Umbilical cord (tissue), 1 donor: ENCODE measurements at regions not wholly inside any gene's neighbourhood (a gene's known extent, or its start where the extent isn't known, plus 50 kb on each side); places are given as distances from the start of the nearest gene placed in this dataset.

ENCODE experiments used
- DNase-seq: peaks from one replicate; pipeline ENCODE4 v3.0.0-alpha.2; 2015; ENCODE audit warnings: low spot score

DNA sequence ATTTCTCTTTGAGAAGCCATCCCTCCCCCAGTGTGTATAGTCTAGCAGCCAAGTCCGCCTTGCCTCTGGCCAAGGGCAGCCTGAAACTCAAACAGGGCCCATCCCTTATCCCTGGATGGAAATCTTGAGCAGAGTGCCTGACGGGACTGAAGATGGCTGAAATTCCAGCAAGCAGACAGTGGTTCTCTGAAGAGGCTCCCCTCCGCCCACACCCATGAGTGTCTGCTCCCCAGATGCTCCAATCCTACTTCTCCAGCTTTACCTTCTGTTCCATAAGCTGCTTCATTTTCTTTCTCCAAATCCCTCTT, 396.2 kb downstream of the NUAK1 start:
- DNase-seq: no peak

DNA sequence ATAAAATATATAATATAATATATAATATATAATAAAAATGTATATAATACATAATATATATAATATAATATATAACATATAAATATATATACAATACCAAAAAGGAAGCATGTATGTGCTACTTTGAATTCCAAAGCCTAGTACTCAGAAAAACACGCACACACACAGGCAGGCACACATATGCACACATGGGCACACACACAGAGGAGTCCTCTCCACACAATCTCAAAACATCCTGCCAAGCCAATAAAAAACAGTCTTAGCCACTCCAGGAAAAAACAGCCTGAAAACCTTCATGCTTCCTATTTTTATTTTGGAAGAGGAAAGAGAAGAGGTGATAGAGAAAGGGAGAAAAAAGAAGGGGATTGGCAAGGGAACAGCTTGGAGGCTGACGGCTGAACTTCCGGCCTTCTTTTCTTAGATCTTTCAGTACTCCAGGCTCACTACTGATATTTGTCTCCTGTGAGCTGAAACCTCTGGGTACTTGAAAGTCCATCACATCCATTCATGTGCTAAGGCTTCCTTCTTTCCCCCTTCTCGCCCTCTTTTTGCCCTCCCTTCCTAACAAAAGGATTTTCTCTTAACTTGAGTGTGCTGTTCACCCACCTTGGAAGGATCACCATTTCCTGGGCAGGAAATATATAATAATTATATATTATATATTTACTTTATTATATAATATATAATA, 394.2 kb downstream of the NUAK1 start:
- no peak for DNase-seq

DNA sequence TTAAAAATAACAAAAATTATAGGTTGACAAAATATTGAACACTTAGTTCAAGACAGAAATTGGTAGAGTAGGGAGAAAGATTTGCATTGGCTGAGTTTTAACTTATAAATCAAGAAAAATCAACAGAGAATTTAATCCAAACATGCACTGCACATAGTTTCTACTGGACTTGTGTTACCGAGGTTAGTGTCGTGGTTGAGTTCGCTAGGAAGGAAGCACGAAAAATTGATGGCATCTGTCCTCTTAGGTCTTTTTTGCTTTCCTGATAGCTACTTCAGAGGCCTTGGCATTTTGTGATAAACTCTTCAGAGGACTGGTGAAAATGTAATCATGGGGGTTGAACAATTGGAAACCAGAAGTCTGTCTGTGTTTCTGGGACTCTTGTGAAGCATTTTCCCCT, 392.9 kb downstream of the NUAK1 start:
- DNase-seq: no peak

DNA sequence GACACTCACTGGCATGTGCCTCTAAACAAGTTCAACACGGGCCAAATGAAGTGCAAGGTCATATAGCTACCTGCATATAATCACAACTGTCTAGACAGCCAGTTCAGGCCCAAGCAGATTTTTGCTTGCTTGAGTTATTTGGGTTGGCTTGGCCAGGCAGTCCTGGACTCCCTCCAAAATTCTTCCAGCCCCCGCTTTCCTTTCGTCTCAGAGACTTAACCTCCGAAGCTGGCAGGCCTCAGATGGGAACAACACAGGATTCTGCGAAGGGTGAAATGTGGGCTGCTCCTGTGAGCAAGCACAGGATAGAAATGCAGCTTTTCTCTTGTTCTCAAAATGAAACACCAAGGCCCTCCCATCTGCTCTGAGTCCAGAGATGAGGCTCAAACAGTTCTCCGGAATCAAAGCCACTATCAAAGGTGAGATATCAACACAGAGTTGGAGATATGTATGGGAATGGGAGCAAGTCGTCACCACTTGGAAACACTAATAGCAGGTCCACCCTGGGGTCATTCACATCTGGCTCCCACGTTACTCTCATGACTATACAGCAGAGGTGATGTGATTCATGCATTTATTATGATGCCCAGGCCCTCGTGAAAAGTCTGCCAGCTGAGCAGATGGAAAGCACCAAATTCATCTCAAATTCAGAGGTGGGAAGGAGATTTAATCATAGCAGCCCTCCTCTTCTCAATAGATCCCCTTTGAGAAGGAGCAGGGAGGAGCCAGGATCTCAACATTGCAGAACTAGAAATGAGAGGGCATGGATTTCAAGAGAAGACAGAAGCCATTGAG, 389.8 kb downstream of the NUAK1 start:
- DNase-seq: peak; percentile 84

DNA sequence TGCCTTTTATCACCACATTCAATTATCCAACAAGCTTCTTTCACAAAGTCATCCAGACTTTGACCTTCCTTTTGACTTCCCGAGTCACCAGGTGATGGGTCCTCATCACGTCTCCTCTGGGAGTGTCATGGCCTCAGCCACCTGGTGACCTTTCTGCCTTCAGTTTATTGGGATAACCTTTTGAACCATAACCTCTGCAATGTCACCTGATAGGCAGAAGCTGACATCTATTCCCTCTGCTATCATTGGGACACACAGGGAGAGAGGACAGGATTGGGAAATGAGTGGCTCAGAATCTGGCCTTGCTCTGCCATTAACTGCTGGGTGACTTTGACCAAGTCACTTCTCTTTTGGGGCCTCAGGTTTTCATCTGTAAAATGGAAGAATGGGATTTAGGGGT, 388.7 kb downstream of the NUAK1 start:
- no peak for DNase-seq

DNA sequence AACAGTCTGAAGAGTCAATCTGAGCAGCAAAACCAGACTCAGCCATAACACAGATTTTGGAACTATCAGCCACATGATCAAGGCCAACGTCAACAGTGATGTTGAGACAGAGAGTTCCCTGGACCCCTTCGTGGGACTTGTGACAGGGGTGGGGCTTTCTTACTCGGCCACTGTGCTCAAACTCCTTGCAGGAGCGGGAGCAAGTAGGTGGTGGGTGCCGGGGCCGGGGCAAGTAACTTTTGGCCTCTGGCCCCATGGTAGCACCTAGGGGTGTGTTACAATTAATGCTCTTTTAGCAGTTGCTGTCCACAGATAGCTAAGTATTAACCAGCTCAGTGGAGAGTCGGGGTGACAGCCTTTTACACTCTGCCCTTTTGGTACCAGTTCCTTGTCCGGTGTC, 384.4 kb downstream of the NUAK1 start:
- DNase-seq: no peak

DNA sequence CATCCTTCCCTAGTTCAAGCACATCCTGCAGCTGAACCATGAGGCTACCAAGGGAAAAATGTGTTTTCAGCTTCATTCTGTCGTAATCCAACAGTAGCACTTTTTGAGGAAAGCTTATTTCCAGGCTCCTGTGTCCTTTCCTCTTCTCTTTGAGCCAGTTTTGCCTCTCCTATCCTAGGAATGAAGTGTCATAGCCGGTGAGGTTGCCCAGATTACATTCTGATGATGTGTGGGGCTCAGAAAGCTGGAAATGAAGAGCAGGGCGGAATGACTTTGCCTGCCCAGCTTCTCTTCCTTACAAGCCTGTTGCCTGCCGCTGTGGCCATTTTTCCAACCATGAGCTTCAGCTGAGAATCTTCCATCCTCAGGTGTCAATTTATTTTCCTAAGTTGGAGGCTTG, 381.8 kb downstream of the NUAK1 start:
- DNase-seq: no peak

DNA sequence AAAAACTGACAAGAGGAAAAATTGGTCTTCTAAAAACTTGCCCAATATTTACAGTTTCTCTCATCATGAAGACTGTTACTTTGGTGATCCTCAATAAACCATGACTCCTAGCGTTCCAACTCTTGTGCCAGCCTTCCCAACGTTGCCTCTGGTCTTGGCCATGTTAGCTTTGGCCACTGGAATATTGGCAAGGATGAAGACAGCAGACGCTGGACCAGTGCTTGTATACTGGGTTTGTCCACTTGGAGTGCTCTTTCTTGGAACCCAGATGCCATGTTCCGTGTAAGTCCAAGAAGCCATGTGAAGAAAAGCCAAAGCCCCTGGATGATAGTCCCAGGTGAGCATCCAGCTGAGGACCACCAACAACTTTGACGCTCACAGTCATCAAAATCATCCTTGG, 379.6 kb downstream of the NUAK1 start:
- no peak for DNase-seq

DNA sequence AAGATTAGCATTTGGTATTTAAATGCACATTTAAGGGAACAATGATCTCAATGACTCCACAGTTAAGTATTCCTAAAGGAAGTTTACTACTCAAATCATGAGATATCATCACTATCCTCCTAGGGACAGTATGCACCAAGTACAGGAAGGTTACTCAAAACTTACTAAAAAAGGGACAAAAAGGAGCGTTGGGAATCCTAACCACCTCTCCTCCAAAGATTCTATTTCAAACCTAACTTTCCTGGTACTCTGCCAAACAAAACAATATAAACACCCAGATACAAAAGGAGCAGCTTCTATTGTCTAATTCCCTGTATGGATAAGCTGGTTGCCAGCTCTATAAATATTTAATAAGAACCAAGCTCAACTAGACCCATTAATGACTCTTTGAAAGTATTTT, 377.7 kb downstream of the NUAK1 start:
- DNase-seq: no peak

DNA sequence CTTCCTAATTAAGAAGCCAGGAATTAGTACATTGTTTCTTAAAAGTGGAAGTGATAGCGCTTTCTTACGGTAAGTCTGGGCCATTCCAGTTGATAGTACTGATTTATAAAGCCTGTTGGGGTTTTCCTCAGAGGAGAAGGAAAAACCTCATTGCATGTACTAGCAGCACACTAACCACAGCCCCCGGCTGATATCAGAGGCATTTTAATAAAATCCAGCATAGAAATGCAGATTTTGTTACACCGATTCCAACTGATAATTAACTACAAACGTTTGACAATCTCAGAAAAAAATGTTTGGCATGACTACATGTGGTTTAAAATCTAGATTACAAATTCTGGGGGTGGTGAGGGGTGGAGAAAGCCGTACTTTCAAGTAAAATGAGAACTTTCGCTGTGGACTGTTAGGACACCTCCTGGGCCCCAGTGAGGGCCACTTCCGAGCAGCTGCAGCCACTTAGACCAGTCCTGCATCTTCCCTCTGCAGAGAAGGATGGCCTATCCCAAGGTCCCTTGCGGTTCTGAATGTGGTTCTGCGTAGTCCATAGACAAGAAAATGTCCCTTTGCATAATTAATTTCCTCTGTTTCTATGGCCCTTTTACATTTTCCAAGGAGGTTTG, 374.4 kb downstream of the NUAK1 start:
- peak; percentile 45 for DNase-seq

DNA sequence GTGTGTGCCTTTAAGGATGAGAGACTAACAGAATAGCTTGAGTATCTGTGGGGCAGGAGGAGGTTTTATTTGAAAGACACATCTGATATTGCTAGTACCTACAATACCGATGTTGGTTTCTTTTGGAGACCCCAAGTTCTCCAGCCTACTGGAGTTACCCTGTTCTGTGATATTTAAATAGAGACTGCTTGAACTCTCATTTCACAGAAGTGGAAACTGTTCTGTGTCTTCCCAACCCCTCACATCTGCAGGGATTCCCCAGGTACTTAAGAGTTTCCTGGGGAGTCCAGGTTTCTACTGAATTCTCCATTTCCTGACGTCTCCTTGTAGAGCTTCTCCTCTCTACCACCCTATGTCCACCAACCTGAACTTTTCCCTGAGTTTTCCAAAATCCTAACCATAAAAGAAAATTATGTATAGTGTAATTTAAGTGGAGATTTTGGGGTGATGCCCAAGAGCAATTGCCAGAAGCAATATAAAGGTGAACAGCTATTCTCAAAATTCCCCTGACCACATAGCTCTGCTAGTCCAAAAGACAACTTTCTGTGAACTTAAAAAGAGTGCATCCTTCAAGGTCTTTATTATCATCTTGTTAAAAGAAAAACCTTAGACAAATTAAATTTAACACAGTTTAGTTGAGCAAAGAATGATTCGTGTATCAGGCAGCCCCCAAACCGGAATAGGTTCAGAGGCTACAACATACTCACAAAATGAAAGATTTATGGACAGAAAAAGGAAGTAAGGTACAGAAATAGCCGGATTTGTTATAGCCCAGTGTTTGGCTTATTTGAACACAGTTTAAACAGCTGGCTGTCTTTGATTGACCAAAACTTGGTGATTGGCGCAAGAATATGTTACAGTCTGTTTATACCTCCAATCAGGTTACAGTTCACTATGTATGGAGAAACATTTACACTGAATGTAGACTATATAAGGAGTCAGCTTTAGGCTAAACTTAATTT, 373.4 kb downstream of the NUAK1 start:
- no peak for DNase-seq

DNA sequence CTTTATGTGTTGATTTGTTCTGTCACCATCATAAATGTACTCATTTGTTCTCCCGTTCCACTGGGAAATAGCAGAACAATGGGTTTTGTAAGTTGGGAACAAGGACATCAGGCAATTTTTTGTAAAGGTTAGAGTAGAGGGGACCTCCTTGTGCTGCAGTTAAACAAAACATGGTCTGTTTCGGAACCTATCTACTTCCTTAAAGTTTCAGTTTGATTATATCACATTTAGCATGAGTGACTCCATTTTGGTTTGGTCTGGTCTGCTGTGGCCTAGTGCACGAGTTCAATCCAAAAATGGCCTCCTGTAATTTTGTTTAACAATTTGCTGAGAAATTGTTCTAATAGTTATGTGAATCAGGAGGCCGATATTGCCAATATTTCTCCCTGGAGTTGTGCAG, 372.7 kb downstream of the NUAK1 start:
- no peak for DNase-seq

DNA sequence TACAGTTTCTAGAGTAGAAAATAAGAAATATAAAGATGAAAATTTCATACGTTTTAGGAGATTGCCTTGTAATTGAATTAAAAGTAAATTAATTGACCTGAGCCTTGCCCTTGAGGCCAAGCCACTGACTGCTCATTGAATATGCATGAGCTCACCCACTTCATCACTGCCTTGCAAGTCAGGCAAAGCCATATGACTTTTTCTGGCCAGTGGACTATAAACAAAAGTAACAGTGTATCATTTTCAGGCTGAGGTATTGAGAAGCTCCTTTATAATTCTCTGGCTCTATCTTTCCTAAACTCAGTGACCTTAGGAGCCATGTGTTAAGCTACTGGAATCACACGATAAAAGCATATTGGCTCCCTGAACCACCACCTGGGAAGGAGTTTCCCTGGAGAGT, 369.3 kb downstream of the NUAK1 start:
- no peak for DNase-seq

DNA sequence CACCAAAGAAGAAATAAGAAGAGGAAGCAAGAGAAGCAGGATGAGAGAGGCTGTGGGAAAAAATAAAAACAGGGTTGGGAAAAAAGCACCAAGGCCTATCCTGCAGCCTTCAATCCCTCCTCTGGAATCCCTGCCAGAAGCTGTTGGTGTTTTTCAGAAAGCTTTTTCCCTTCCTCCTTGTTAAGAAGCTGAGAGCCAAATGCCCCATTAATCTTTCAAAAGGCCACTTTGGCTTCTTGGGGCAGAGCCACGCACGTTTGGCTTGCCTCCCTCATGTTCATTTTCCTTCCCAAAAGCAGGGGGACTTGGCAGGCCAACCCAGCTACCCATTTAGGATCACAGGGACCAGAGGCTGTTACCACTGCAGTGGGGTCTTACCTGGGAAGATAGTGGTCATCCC, 365.3 kb downstream of the NUAK1 start:
- DNase-seq: peak; percentile 59

DNA sequence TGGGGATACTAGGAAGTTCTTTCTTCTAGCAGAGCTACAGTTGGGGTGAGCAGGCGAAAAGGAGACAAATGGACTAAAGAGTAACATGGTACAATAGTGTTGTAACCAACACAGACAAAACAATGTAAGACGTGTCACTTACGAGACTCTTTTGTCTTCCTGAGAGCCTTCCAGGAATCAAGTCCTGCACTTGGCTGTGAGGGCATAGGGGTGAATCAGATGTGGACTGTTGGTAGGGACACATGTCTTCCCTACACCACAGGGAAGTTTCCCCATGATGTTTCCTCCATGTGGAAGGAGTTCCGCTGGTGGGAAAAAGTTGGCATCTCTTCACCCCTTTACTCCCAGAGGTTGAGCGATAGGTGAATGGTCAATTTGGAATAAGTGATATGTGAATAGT, 364.7 kb downstream of the NUAK1 start:
- DNase-seq: no peak

DNA sequence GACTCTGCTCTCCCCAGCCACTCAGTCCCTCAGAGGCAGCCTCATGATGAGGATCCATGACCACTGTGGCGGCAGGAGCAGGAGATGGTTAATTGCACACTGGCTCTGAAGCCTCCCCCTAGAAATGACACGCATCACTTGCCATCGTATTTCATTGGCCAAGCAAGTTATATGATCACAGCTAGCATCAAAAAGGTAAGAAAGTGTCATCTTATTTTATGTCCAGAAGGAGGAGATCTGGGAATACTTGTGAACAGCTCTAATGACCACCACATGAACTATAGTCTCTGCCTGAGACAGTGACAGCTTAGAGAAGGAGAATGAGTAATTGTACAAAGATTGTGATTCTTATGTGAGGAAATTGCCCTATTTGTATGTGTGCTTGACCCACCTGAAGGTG, 363.4 kb downstream of the NUAK1 start:
- peak; percentile 40 for DNase-seq

DNA sequence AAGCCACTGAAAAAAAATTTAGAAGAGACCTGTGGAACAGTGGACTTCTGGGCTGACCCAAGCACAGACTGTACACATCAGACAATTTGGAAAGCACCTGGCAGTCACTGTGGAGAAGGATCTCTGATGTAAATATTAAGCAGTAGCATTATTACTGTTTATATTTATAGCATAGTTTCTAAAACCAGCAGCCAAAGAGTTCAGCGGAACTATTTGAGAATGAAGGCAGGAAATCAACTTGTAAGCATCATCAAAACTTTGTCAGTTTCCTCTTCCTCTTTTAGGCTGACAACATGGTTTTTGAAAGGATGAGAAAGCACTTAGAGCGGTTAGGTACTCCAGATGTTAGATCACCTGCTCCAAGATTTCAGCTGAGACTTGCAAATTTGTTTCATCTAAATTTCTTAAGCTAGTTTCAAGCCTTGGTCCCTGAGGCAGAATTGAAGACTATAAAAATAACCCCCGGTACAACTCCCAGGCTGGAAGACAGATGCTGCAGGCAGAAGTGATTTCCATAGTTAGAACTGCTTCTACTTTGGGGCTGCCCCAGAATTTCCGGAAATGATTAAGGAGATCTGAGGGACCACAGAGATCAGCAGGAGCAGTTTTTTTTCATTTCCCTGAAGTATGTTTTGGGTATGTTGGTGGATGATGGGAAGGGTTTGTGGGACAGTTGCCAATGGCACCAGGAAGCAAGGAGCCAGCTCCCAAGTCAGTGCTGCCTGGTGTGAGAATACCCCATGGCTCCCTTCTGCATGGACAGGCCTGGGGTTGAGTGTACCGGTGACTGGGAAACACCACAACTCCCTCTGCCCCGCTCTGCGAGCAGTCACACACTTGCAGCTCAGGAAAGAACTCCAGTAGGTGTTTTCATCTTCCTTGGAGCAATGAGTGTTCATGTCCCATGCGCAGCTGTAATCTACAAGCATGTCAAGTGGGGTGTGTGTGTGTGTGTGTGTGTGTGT, 354.5 kb downstream of the NUAK1 start:
- DNase-seq: peak; percentile 35

DNA sequence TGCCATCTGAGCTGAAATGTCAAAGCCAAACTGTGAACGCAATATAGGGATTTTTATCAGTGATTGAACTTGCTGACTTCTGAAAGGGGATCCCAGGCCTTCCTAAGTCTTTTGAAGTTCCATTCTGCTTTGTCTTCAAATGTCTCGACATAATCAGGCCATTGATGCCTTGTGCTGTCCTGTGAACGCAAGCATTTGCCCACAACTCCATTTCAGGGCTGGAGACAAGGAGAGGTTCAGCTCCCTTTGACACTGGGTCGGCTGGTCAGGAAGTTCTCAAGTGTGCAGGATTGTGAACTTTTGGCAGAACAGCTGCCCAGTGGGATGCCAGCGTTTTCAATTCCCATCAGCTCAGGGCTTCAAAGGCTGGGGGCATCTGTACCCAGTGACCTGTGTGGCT, 345.3 kb downstream of the NUAK1 start:
- no peak for DNase-seq

DNA sequence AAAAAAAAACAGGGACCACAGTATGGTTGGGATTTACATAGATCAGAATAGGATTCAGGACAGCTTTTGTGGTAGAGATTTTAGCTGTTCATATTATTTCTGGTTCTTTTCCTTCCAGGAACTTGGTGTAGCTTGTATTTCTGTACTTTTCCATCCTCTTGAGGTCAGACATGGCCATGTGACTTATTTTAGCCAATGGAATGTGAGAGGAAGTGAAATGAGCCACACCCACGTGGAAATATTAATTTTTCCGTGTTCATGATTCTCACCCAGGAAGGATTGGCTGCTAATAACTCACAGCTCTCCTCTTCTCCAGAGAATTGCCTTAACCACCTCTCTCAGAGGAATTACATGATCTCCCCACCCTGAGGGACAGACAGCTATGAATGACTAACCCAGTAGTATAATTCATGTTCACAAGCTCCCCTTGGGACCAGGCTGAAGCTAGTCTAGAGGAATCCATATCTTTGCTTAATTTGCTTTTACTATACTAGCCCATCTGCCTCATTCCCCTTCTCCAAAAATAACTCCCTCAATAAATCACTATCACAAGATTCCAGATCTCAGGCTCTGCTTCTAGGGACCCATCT, 340.4 kb downstream of the NUAK1 start:
- DNase-seq: no peak

DNA sequence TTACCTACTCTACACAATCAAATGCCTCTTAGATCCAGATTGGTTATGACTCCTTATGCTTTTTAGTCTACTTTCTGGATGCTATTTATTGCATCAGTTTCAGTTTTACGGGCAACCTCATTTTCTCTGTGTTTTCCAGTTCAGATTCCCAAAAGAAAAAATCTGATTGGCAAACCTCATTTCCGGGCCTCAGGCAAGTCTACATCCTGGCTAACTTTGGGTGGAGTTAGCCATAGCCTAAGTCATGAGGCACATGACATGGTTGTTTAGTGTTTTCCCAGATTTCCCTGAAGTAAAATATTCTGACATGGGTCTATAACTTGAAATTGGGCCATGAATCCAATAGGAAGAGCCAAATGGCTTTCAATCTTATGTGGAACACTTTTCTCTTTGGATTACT, 339.7 kb downstream of the NUAK1 start:
- DNase-seq: no peak
